Adrenal gland (tissue), 5 donors: ENCODE measurements at regions not wholly inside any gene's neighbourhood (a gene's known extent, or its start where the extent isn't known, plus 50 kb on each side); places are given as distances from the start of the nearest gene placed in this dataset.

Source experiments
- POLR2A ChIP-seq, 2 donors: fragments of 450-650 bp; IDR thresholded peaks; one replicate each; pipeline ENCODE4 v1.6.1; 2017; ENCODE audit warnings: antibody characterized with exemption in 2 of 2, mild to moderate bottlenecking in 2 of 2, moderate library complexity in 1 of 2
- TF ChIP-seq, protein P1 (sequence below), 6 experiments: fragments of 450-650 bp in 4 of 6; fragments of 200-600 bp in 2 of 6; sonication (generic) in 1 of 6; IDR thresholded peaks; 1 replicate in 5 of 6; 2 replicates in 1 of 6; pipeline versions ENCODE4 v1.5.1 to v1.8.0; 2016 to 2021; ENCODE audit warnings: antibody characterized with exemption in 6 of 6, mild to moderate bottlenecking in 2 of 6, moderate library complexity in 1 of 6
- donor health status: DM: no; HTN: no; CAD: no.

DNA sequence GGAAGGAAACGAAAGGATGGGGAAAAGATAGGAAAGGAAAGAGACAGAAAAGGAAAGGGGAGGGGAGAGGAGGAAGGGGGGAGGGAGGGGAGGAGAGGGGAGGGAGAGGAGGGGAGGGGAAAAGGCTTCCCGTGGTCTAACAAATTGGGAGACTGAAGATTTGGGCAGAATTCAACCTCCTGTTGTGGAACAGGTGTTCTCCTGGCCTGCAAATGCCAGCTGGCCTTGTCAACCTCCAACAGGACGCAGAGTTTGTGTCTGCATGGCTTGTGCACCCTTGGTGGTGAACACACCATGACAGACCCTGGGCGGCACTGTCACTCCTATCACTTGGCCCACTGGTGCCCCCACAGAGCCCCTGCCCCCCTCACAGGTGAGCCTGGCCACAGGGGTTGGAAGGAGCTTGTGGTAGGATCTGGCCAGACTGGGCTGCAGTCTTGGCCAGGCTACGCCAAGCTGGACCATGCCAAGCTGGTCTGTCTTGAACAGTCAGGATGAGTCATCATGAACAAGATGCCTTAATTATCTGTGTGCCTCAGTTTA, 321.6 kb downstream of the BCL11B start:
- TF ChIP-seq, protein P1, sequence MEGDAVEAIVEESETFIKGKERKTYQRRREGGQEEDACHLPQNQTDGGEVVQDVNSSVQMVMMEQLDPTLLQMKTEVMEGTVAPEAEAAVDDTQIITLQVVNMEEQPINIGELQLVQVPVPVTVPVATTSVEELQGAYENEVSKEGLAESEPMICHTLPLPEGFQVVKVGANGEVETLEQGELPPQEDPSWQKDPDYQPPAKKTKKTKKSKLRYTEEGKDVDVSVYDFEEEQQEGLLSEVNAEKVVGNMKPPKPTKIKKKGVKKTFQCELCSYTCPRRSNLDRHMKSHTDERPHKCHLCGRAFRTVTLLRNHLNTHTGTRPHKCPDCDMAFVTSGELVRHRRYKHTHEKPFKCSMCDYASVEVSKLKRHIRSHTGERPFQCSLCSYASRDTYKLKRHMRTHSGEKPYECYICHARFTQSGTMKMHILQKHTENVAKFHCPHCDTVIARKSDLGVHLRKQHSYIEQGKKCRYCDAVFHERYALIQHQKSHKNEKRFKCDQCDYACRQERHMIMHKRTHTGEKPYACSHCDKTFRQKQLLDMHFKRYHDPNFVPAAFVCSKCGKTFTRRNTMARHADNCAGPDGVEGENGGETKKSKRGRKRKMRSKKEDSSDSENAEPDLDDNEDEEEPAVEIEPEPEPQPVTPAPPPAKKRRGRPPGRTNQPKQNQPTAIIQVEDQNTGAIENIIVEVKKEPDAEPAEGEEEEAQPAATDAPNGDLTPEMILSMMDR (IDR thresholded peaks at IDR 0.05), result no peak
- TF ChIP-seq POLR2A (IDR thresholded peaks at IDR 0.05), result no peak
